ENCODE measurements at regions not wholly inside any gene's neighbourhood (a gene's known extent, or its start where the extent isn't known, plus 50 kb on each side); places are given as distances from the start of the nearest gene placed in this dataset.

DNA sequence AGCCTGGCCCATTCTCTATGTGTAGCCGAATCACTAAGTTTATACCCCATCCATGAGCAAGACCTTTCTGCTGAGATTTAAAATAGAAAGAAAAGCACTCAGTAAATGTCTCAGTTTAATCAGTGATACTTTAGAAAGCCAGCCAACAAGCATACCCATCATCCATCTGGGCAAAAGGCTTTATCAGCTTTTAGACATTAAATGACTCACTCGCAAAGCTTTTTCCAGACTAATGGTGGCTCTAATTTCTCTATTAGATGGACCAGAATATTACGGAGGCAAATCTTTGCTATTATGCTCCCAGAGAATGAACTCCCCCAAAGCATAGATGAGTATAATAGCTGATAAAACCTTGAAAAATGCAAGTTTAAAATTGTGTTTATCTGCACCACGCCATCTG lies 727.8 kb downstream of the GBE1 start:
- TF ChIP-seq, protein P1, sequence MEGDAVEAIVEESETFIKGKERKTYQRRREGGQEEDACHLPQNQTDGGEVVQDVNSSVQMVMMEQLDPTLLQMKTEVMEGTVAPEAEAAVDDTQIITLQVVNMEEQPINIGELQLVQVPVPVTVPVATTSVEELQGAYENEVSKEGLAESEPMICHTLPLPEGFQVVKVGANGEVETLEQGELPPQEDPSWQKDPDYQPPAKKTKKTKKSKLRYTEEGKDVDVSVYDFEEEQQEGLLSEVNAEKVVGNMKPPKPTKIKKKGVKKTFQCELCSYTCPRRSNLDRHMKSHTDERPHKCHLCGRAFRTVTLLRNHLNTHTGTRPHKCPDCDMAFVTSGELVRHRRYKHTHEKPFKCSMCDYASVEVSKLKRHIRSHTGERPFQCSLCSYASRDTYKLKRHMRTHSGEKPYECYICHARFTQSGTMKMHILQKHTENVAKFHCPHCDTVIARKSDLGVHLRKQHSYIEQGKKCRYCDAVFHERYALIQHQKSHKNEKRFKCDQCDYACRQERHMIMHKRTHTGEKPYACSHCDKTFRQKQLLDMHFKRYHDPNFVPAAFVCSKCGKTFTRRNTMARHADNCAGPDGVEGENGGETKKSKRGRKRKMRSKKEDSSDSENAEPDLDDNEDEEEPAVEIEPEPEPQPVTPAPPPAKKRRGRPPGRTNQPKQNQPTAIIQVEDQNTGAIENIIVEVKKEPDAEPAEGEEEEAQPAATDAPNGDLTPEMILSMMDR (IDR thresholded peaks at IDR 0.05), result no peak
- TF ChIP-seq POLR2A (IDR thresholded peaks at IDR 0.05), result no peak
